ENCODE measurements at regions not wholly inside any gene's neighbourhood (a gene's known extent, or its start where the extent isn't known, plus 50 kb on each side); places are given as distances from the start of the nearest gene placed in this dataset.

GRCh38 chr6:166007349-166008263, 160.0 kb downstream of the TBXT start:
- peak; percentile 80 for DNase-seq (ENCODE audit: low read depth)
- H3K4me3 ChIP-seq (ENCODE audit: low read depth, low read length): no peak overlapping the region
- TF ChIP-seq, protein P1, sequence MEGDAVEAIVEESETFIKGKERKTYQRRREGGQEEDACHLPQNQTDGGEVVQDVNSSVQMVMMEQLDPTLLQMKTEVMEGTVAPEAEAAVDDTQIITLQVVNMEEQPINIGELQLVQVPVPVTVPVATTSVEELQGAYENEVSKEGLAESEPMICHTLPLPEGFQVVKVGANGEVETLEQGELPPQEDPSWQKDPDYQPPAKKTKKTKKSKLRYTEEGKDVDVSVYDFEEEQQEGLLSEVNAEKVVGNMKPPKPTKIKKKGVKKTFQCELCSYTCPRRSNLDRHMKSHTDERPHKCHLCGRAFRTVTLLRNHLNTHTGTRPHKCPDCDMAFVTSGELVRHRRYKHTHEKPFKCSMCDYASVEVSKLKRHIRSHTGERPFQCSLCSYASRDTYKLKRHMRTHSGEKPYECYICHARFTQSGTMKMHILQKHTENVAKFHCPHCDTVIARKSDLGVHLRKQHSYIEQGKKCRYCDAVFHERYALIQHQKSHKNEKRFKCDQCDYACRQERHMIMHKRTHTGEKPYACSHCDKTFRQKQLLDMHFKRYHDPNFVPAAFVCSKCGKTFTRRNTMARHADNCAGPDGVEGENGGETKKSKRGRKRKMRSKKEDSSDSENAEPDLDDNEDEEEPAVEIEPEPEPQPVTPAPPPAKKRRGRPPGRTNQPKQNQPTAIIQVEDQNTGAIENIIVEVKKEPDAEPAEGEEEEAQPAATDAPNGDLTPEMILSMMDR (conservative IDR thresholded peaks at IDR 0.05; ENCODE audit: low read depth, low read length): no peak

- H3K4me3 ChIP-seq (ENCODE audit: low read depth, low read length): no peak overlapping the region
- TF ChIP-seq, protein P1 (conservative IDR thresholded peaks at IDR 0.05; ENCODE audit: low read depth, low read length): no peak
- DNase-seq (ENCODE audit: low read depth): no peak
These were observed 160.8 kb downstream of the TBXT start for GRCh38 chr6:166006900-166007301.

- peak; percentile 82 for DNase-seq (ENCODE audit: low read depth)
- peak overlapping the region; percentile 55 for H3K4me3 ChIP-seq (ENCODE audit: low read depth, low read length)
- TF ChIP-seq, protein P1 (conservative IDR thresholded peaks at IDR 0.05; ENCODE audit: low read depth, low read length): no peak
These were observed 161.4 kb downstream of the TBXT start for GRCh38 chr6:166005944-166006899.

- peak overlapping the region; percentile 55 for H3K4me3 ChIP-seq (ENCODE audit: low read depth, low read length)
These were observed 162.2 kb downstream of the TBXT start for GRCh38 chr6:166005401-166005943.

GRCh38 chr6:166004876-166005275, 162.8 kb downstream of the TBXT start:
- no peak overlapping the region for H3K4me3 ChIP-seq (ENCODE audit: low read depth, low read length)
- DNase-seq (ENCODE audit: low read depth): no peak
- TF ChIP-seq, protein P1 (conservative IDR thresholded peaks at IDR 0.05; ENCODE audit: low read depth, low read length): no peak

More at GRCh38 chr6:166005401-166005943, 162.2 kb downstream of the TBXT start:
- DNase-seq (ENCODE audit: low read depth): peak; percentile 71
- TF ChIP-seq, protein P1 (conservative IDR thresholded peaks at IDR 0.05; ENCODE audit: low read depth, low read length): no peak

- DNase-seq (ENCODE audit: low read depth): no peak
- TF ChIP-seq, protein P1 (conservative IDR thresholded peaks at IDR 0.05; ENCODE audit: low read depth, low read length): no peak
- H3K4me3 ChIP-seq (ENCODE audit: low read depth, low read length): no peak overlapping the region
These were observed 163.2 kb downstream of the TBXT start for GRCh38 chr6:166004471-166004870.
